GM10248 (cell line): ENCODE measurements at regions not wholly inside any gene's neighbourhood (a gene's known extent, or its start where the extent isn't known, plus 50 kb on each side); places are given as distances from the start of the nearest gene placed in this dataset.

Experiments
- CTCF ChIA-PET: fragments of 300-600 bp; sonication (Branson Sonifier 250); formaldehyde crosslinking; extraction: SDS; loops from one replicate; lab custom pipeline; 2021; ENCODE audit warnings: antibody characterized with exemption; lab: Yijun Ruan, JAX
- POLR2A ChIA-PET: fragments of 350-650 bp; sonication (Branson Sonifier 250); formaldehyde crosslinking; extraction: SDS; loops from one replicate; lab custom pipeline; 2020; ENCODE audit warnings: antibody characterized with exemption; lab: Yijun Ruan, JAX
- DNase-seq: peaks from one replicate; pipeline ENCODE4 v3.0.0; 2012; ENCODE audit errors: extremely low spot score
- CTCF ChIP-seq: IDR thresholded peaks from 2 replicates; pipeline ENCODE4 v1.5.1; 2012; ENCODE audit warnings: mild to moderate bottlenecking, low read depth; ENCODE audit errors: extremely low read depth, missing control alignments, control extremely low read depth

GRCh38 chr2:21633015-21633414, 509.2 kb downstream of the TDRD15 start:
- DNase-seq: no peak
- CTCF ChIA-PET: no interaction called here
- POLR2A ChIA-PET: no interaction called here
- no peak for TF ChIP-seq CTCF

- no peak for TF ChIP-seq CTCF
- no peak for DNase-seq
- POLR2A ChIA-PET: no interaction called here
- CTCF ChIA-PET: no interaction called here
Measured at GRCh38 chr2:21633466-21633865, 509.7 kb downstream of the TDRD15 start.

GRCh38 chr2:21633911-21634310, 510.1 kb downstream of the TDRD15 start:
- no peak for TF ChIP-seq CTCF
- CTCF ChIA-PET: interaction anchor here (1.1 kb wide), 1 partner anchor 9 kb away, joined by 3 read pairs; no protein-coding TSS in a partner anchor
- no peak for DNase-seq
- POLR2A ChIA-PET: no interaction called here

GRCh38 chr2:21640046-21640445, 516.3 kb downstream of the TDRD15 start:
- ChIA-PET POLR2A (no interaction called here), CTCF (no interaction called here)
- DNase-seq: no peak
- TF ChIP-seq CTCF: no peak

- DNase-seq: no peak
- no peak for TF ChIP-seq CTCF
- POLR2A ChIA-PET: no interaction called here
- CTCF ChIA-PET: interaction anchor here (1.1 to 1.5 kb wide), 2 partner anchors 8 to 17 kb away, joined by 3 read pairs; no protein-coding TSS in a partner anchor
Measured at GRCh38 chr2:21642647-21643046, 518.9 kb downstream of the TDRD15 start.

- ChIA-PET POLR2A (no interaction called here), CTCF (interaction anchor here (1.5 kb wide), 1 partner anchor 9 kb away, joined by 3 read pairs; no protein-coding TSS in a partner anchor)
- TF ChIP-seq CTCF: no peak
- DNase-seq: no peak
Measured at GRCh38 chr2:21643180-21643579, 519.4 kb downstream of the TDRD15 start.
